SK-N-SH (cell line): ENCODE measurements at regions not wholly inside any gene's neighbourhood (a gene's known extent, or its start where the extent isn't known, plus 50 kb on each side); places are given as distances from the start of the nearest gene placed in this dataset.

Experiments
- CTCF ChIA-PET: fragments of 300-600, 350-600 bp; formaldehyde crosslinking; extraction: SDS; loops from one replicate; lab custom pipeline; 2021; lab: Yijun Ruan, JAX
- POLR2A ChIA-PET: fragments of 350-600 bp; sonication (Branson Sonifier 250); formaldehyde crosslinking; extraction: SDS; loops from one replicate; lab custom pipeline; 2020; ENCODE audit warnings: antibody characterized with exemption, inconsistent platforms; lab: Yijun Ruan, JAX
- DNase-seq: peaks from one replicate; pipeline ENCODE4 v3.0.0; 2012
- H2AFZ ChIP-seq: fragments of 200-600 bp; sonication (generic); 2 replicates; pipeline ENCODE4 v1.8.1; 2016; ENCODE audit warnings: antibody characterized with exemption, mild to moderate bottlenecking, low read depth
- H3F3A ChIP-seq: fragments of 200-600 bp; sonication (generic); replicated peaks from 2 replicates; pipeline ENCODE3; 2016; ENCODE audit warnings: antibody characterized with exemption, mild to moderate bottlenecking; ENCODE audit not compliant: insufficient read depth
- H3K27ac ChIP-seq, 2 experiments: fragments of 200-500 bp in 1 of 2; fragments of 200-600 bp in 1 of 2; sonication (Bioruptor generic) in 1 of 2; sonication (generic), shearing (Covaris generic) in 1 of 2; 2 replicates each; pipeline versions ENCODE4 v1.5.1 to v1.6.1; 2014 to 2016; ENCODE audit warnings: low read depth in 2 of 2, inconsistent platforms in 1 of 2, low read length in 1 of 2, mild to moderate bottlenecking in 1 of 2, mixed read lengths in 1 of 2
- H3K27me3 ChIP-seq: fragments of 200-600 bp; sonication (generic), shearing (Covaris generic); 2 replicates; pipeline ENCODE4 v1.6.1; 2016; ENCODE audit warnings: mixed run types; ENCODE audit not compliant: insufficient read depth
- H3K36me3 ChIP-seq, 2 experiments: fragments of 200-500 bp in 1 of 2; fragments of 200-600 bp in 1 of 2; sonication (Bioruptor generic) in 1 of 2; sonication (generic) in 1 of 2; replicated peaks in 1 of 2; 2 replicates each; pipeline versions ENCODE3 to v1.5.1; 2014 to 2016; ENCODE audit warnings: low read length in 1 of 2, mild to moderate bottlenecking in 1 of 2; ENCODE audit not compliant: insufficient read depth in 2 of 2, control insufficient read depth in 1 of 2
- H3K4me1 ChIP-seq, 2 experiments: fragments of 200-500 bp in 1 of 2; fragments of 200-600 bp in 1 of 2; sonication (Bioruptor generic) in 1 of 2; sonication (generic), shearing (Covaris generic) in 1 of 2; 2 replicates each; pipeline versions ENCODE4 v1.5.1 to v1.6.1; 2014 to 2016; ENCODE audit warnings: low read depth in 1 of 2, low read length in 1 of 2, mixed run types in 1 of 2; ENCODE audit not compliant: insufficient read depth in 2 of 2, control insufficient read depth in 1 of 2
- H3K4me2 ChIP-seq: fragments of 200-600 bp; sonication (generic), shearing (Covaris generic); 2 replicates; pipeline ENCODE4 v1.6.1; 2017; ENCODE audit warnings: mixed run types
- H3K4me3 ChIP-seq, 2 experiments: fragments of 200-500 bp in 1 of 2; fragments of 200-600 bp in 1 of 2; sonication (Bioruptor generic) in 1 of 2; sonication (generic), shearing (Covaris generic) in 1 of 2; 2 replicates each; pipeline versions ENCODE4 v1.5.1 to v1.8.1; 2014 to 2016; ENCODE audit warnings: low read depth in 2 of 2, inconsistent platforms in 1 of 2, low read length in 1 of 2, mild to moderate bottlenecking in 1 of 2, mixed read lengths in 1 of 2, moderate library complexity in 1 of 2
- H3K79me2 ChIP-seq: fragments of 200-600 bp; sonication (generic); 2 replicates; pipeline ENCODE4 v1.8.1; 2017; ENCODE audit warnings: mild to moderate bottlenecking; ENCODE audit not compliant: insufficient read depth
- H3K9ac ChIP-seq: fragments of 200-600 bp; sonication (generic); 2 replicates; pipeline ENCODE4 v1.6.1; 2017; ENCODE audit warnings: mixed run types
- H3K9me2 ChIP-seq: fragments of 200-600 bp; sonication (generic); 2 replicates; pipeline ENCODE4 v1.6.1; 2017; ENCODE audit warnings: mixed run types
- H3K9me3 ChIP-seq: fragments of 200-600 bp; sonication (generic); 2 replicates; pipeline ENCODE4 v1.6.1; 2017; ENCODE audit warnings: mixed run types, mild to moderate bottlenecking, moderate library complexity
- H4K20me1 ChIP-seq: fragments of 200-600 bp; sonication (generic); 2 replicates; pipeline ENCODE4 v1.6.1; 2017; ENCODE audit warnings: mild to moderate bottlenecking, mixed run types; ENCODE audit not compliant: insufficient read depth
- CHD2 ChIP-seq: fragments of 150-350 bp; IDR thresholded peaks from 2 replicates; pipeline ENCODE4 v1.6.1; 2018; ENCODE audit warnings: low read length; ENCODE audit not compliant: partially characterized antibody
- CTCF ChIP-seq: fragments of 200-600 bp; sonication (generic); IDR thresholded peaks from 2 replicates; pipeline ENCODE4 v1.6.1; 2017; ENCODE audit warnings: antibody characterized with exemption, mild to moderate bottlenecking, moderate library complexity
- ELF1 ChIP-seq: IDR thresholded peaks from 2 replicates; pipeline ENCODE4 v1.4.0; 2012
- EP300 ChIP-seq, 2 experiments: IDR thresholded peaks; 2 replicates each; pipeline versions ENCODE4 v1.4.0 to v1.6.1; 2012; ENCODE audit warnings: borderline replicate concordance in 1 of 2, low read depth in 1 of 2, low read length in 1 of 2
- GABPA ChIP-seq: IDR thresholded peaks from 2 replicates; pipeline ENCODE4 v1.4.0; 2012; ENCODE audit warnings: low read depth, mild to moderate bottlenecking
- MAX ChIP-seq: IDR thresholded peaks from 2 replicates; pipeline ENCODE4 v1.4.0; 2012; ENCODE audit warnings: low read depth
- NRF1 ChIP-seq: IDR thresholded peaks from 2 replicates; pipeline ENCODE4 v1.6.1; 2012; ENCODE audit warnings: low read depth, mild to moderate bottlenecking, low read length
- RAD21 ChIP-seq: IDR thresholded peaks from 2 replicates; pipeline ENCODE4 v1.6.1; 2012; ENCODE audit warnings: mild to moderate bottlenecking, low read length
- REST ChIP-seq: IDR thresholded peaks from 2 replicates; pipeline ENCODE4 v1.6.1; 2012; ENCODE audit warnings: mild to moderate bottlenecking, low read depth, low read length, moderate library complexity
- RFX5 ChIP-seq: IDR thresholded peaks from 2 replicates; pipeline ENCODE4 v1.6.1; 2012; ENCODE audit warnings: mild to moderate bottlenecking, improper control_type of control experiment, low read length
- SMC3 ChIP-seq: IDR thresholded peaks from 2 replicates; pipeline ENCODE4 v1.6.1; 2012; ENCODE audit warnings: low read depth, low read length, improper control_type of control experiment
- TAF1 ChIP-seq: IDR thresholded peaks from 2 replicates; pipeline ENCODE4 v1.6.1; 2012; ENCODE audit warnings: low read depth, mild to moderate bottlenecking, low read length, moderate library complexity, borderline replicate concordance
- TEAD4 ChIP-seq: IDR thresholded peaks from 2 replicates; pipeline ENCODE4 v1.4.0; 2012; ENCODE audit warnings: mild to moderate bottlenecking, borderline replicate concordance; ENCODE audit not compliant: insufficient read depth
- USF1 ChIP-seq: IDR thresholded peaks from 2 replicates; pipeline ENCODE4 v1.4.0; 2012; ENCODE audit warnings: low read depth, borderline replicate concordance
- ZBTB33 ChIP-seq: IDR thresholded peaks from 2 replicates; pipeline ENCODE4 v1.4.0; 2012; ENCODE audit warnings: low read depth, borderline replicate concordance
- WGBS: methylation state at CpG from one replicate; pipeline ENCODE4 v1.1.6; 2017; ENCODE audit warnings: low lambda C conversion rate; 5-methylcytosine and 5-hydroxymethylcytosine counted together

GRCh38 chr7:15794801-15795200 lies 108.3 kb upstream of the MEOX2 start:
- Histone ChIP-seq H3F3A (no peaks in the 10 kb centered on the region), H3K27ac (no peak overlapping the region), H3K4me1 (no peaks in the 10 kb centered on the region), H2AFZ (no peak overlapping the region), H3K36me3 (no peaks in the 10 kb centered on the region), H3K4me3 (no peak overlapping the region), H3K79me2 (no peaks in the 10 kb centered on the region), H3K9ac (no peak overlapping the region), H3K27me3 (no peaks in the 10 kb centered on the region), H3K4me2 (no peak overlapping the region), H3K9me3 (no peaks in the 10 kb centered on the region), H3K9me2 (no peaks in the 10 kb centered on the region), H4K20me1 (no peaks in the 10 kb centered on the region)
- POLR2A ChIA-PET, result no interaction called here
- TF ChIP-seq MAX (no peak), ZBTB33 (no peak), GABPA (no peak), CTCF (no peak), RFX5 (no peak), ELF1 (no peak), EP300 (IDR thresholded peaks at IDR 0.05; ENCODE audit: borderline replicate concordance in 1 of 2, low read depth in 1 of 2, low read length in 1 of 2) (no peak), USF1 (no peak)
- DNase-seq, result no peak
- CTCF ChIA-PET, result interaction anchor here (1.6 kb wide), 1 partner anchor 10 kb away, joined by 4 read pairs; no protein-coding TSS in a partner anchor

GRCh38 chr7:15784694-15785030 lies 98.2 kb upstream of the MEOX2 start:
- ChIA-PET CTCF (interaction anchor here (1.3 kb wide), 1 partner anchor 64 kb away, joined by 4 read pairs; no protein-coding TSS in a partner anchor), POLR2A (no interaction called here)
- Histone ChIP-seq H4K20me1 (no peaks in the 10 kb centered on the region), H3K9ac (no peak overlapping the region), H2AFZ (no peak overlapping the region), H3K4me2 (no peak overlapping the region), H3F3A (no peaks in the 10 kb centered on the region), H3K4me3 (no peak overlapping the region), H3K27ac (no peak overlapping the region), H3K9me2 (no peaks in the 10 kb centered on the region), H3K36me3 (no peaks in the 10 kb centered on the region), H3K4me1 (no peaks in the 10 kb centered on the region), H3K27me3 (no peaks in the 10 kb centered on the region), H3K79me2 (no peaks in the 10 kb centered on the region), H3K9me3 (no peaks in the 10 kb centered on the region)
- 9% methylated on average over 3 of the region's 3 CpGs for WGBS
- DNase-seq, result no peak
- TF ChIP-seq CHD2 (no peak), NRF1 (no peak), SMC3 (no peak), TAF1 (no peak), TEAD4 (no peak), REST (no peak), CTCF (no peak), RAD21 (no peak), USF1 (no peak)
